H54 (cell line): ENCODE measurements at regions not wholly inside any gene's neighbourhood (a gene's known extent, or its start where the extent isn't known, plus 50 kb on each side); places are given as distances from the start of the nearest gene placed in this dataset.
A peak's percentile ranks its signal among the peaks of the same experiment; 100 is the strongest.
"Not testable (repeated sequence)": the region's sequence is repeated elsewhere in the genome, so short reads cannot be mapped to it uniquely, and the experiment has no call there.

ENCODE experiments used
- DNase-seq: peaks from one replicate; pipeline ENCODE4 v3.0.0; 2011; ENCODE audit warnings: low spot score, mixed read lengths; ENCODE audit not compliant: insufficient read length
- FAIRE-seq: peaks from 3 replicates; lab custom pipeline; 2011; peaks lifted over from hg19 to GRCh38; lab: Jason Lieb, UNC
- POLR2A ChIP-seq: IDR thresholded peaks from 2 replicates; pipeline ENCODE4 v1.6.1; 2011; ENCODE audit warnings: low read depth, mild to moderate bottlenecking, low read length

DNA sequence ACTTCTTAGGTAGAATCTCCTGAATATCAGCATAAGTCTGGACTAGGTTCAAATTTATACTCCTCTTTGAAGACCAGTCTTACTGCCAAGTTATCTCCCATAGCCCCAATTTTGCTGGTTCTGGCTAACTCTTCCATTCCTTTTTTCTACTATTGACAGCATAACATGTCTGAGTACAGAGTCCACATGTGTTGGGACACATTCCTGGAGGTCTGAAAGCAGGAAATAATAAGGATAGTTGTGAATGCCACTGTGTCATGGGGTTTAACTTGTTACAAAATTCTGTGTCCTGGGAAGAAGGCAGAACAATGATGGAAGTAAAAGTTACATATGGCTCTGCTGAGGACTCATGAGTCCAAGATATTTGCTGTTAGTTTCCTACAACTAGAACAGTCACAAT is 57.4 kb upstream of the ZBTB20 start:
- no peak for TF ChIP-seq POLR2A
- no peak for FAIRE-seq
- no peak for DNase-seq

DNA sequence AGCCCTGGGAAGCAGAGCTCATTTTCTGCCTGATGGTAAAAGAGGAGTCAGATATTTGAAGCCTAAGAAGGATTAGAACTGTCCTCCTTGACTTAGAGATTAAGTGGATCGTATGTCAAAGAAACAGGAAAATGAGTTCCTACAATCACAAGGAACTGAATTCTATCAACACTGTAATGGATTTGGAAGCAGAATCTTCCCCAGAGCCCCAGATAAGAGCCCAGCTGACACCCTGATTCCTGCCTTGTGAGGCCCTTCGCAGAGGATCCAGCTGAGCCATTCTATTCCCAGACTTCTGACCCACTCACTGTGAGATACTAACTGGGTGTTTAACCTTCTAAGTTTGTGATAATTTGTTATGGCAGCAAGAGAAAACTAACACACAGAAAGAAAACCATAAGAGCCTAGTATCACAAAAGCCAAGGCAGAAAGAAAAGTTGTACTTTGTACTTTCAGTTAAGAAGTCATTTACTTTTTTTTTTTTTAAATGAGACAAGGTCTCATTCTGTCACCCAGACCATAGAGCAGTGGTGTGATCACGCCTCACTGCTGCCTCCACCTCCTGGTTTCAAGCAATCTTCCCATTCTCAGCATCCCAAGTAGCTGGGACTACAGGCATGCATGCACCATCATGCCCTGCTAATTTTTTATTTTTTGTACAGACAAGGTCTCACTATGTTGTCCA is 61.1 kb upstream of the ZBTB20 start:
- DNase-seq (no peak), FAIRE-seq (no peak)
- TF ChIP-seq POLR2A, result no peak

DNA sequence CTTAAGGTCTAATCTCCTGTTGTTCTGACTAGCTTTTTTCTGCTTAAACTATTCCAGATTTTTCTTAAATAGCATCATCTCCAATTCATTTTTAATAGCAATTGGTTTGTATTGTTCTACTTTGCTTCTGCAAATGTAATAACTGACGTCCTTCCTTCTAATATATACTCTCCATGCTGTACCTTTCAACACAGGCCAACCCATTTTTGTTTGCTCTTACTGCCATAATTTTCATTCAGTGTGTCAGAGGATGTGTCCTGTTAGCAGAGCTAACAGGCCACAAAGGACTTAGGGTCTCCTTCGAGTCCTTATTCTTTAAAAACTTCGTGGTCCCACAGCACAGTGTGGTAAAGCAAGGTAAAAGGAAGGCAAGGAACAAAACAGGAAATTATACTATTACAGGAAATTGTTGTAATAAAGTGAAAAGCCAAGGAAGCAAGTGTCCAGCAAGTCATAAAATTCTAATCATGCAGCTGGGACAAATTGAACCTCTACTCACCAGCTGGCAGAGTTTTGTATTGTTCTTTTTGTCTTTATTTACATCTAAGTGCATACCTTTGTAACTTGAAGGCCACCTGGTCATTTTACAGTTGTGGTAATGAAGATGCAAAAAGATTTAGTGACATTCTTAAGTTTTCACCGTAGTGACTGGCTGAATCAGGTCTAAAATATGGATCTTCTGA is 64.9 kb upstream of the ZBTB20 start:
- no peak for FAIRE-seq
- DNase-seq, result no peak
- TF ChIP-seq POLR2A, result no peak

DNA sequence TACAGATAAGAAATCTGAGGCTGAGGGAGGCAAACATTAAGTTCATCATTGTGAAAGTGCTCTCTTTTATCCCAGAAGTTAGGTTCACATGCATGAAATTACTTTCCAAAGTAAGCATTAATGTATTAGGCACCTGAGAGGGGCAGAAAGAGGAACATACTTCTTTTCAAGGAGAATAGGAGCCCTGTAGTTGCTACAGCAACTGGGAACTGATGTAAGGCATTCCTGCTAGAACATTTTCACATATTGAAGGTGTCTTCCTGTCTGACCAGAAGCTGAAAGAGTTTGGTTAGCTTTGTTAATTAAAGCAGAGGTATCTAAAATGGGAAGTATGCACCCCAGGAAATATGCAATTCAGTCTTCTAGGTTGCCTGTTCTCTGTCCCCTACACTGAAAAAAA is 65.5 kb upstream of the ZBTB20 start:
- TF ChIP-seq POLR2A, result no peak
- no peak for FAIRE-seq
- no peak for DNase-seq

DNA sequence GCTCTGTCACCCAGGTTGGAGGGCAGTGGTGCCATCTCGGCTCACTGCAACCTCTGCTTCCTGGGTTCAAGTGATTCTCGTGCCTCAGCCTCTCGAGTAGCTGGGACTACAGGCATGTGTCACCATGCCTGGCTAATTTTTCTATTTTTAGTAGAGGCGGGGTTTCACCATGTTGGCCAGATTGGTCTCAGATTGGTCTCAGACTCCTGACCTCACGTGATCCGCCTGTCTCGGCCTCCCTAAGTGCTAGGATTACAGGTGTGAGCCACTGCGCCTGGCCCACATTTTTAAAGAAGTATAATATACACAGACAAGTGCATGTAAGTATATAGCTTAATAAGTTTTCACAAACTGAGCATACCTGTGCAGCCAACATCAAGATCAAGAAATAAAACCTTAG is 66.0 kb upstream of the ZBTB20 start:
- not testable (repeated sequence) for FAIRE-seq, DNase-seq

DNA sequence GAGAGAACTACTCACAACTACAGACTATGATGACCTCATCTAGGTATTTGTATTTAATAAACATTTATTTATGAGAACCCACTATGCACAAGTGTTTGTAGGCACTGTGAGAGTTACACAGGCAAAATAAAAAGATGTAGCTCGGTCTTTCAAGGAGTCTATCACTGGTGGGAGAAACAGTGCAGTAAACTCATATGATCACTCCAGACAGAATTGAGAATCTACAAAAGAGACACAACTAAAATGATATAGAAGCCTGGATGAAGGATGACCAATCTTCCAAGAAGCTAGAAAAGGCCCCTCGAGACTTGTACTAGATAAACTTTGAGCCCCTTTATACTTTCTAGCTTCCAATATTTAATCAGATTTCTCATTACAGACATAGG is 70.2 kb upstream of the ZBTB20 start:
- no peak for TF ChIP-seq POLR2A
- DNase-seq (no peak), FAIRE-seq (peak; percentile 6)

DNA sequence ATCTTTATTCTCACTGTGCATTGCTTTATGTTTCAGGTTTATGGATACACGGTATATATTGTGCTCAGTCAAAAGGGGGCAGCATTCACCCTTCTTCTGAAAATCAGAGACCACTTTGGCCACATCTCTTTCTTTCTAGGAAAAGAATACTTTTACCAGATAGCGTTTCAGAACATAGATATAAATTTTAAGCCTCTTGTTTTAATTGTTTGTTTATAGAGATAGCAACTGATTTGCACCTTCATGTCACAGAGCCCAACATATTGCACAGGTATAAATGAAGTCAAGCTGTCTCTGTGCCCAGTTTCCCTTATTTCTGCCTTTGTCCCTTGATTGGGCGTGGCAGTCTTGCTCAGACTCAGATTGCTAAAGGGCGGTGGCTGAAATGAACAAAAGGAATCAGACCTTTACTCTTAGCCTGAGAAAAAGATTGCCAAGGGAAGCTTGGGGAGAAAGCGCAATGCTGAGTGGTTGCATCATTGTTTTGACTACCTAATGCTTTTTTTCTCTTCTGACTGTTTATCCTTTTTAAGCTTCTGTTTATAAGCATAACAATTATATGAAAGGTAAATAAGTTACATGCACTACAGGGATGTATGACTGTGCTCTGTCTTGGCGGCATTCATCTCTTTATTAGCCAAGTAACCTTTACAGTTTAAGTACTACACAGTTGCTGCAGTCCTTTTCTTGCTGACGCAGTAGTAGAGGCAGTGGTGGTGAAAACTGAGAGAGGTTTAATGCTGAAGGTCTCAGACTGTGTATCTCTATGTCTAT is 70.8 kb upstream of the ZBTB20 start:
- peak; percentile 93 for FAIRE-seq
- no peak for TF ChIP-seq POLR2A
- DNase-seq, result peak; percentile 13

DNA sequence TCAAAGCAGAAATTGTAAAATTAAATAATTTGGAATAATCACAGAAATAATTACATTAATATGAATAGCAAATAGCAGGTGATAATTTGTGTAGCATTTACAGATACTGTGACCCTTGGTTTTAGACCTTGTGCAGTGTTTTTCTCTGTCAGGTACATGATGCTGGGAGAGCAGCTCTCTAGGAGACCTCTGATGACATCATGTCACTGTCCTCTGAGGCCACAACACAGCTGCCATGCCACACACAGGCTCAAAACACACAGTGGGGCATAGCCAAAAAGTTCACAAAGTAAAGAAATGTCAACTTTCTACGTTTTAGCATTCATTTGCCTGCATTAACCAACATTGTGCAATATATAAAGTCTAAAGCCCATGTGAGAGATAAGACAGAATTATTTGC is 71.8 kb upstream of the ZBTB20 start:
- FAIRE-seq (peak; percentile 73), DNase-seq (no peak)
- TF ChIP-seq POLR2A, result no peak

DNA sequence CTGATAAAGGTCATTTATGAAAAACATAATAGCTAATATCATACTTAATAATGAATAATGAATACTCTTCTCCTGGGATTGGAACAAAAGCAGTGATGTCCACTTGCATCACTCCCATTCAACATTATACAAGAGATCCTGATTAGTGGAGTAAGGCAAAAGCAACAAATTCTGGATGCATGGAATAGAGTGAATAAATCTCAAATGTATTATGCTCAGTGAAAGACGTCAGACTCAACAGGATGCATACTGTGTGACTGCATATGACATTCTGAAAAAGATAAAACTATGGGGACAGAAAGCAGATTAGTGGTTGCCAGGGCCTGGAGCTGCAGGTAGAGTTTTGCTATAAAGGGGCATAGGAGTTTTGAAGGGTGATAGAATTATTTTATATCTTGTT is 77.6 kb upstream of the ZBTB20 start:
- DNase-seq, result no peak
- no peak for FAIRE-seq
- no peak for TF ChIP-seq POLR2A

DNA sequence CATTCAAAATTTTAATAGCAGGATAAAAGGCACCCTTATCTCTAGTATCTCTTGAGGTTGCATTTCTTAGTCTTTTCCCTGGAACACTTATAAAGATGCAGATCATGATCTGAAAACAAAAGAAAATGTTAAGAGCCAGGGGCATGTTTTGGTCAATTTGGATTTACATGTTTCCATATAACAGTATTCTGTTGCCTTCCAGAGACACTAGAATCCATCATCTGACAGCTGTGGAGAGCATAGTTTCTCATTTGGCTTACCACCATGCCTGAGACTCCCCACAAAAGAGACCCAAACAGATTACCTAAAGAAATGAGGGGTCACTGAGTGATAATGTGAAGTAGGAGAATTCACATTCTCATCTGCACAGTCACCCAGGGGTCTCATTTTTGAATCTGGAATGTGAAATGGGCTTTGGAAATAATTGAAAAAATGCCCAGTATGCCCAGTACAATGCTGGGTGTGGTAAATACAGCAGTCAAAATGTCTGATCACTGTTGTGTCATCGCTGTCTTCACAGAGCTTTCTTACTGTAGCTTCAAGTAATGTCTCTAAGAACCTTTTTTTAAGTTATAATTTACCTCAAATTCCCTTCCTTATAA is 79.9 kb upstream of the ZBTB20 start:
- FAIRE-seq (no peak), DNase-seq (no peak)
- TF ChIP-seq POLR2A, result no peak

DNA sequence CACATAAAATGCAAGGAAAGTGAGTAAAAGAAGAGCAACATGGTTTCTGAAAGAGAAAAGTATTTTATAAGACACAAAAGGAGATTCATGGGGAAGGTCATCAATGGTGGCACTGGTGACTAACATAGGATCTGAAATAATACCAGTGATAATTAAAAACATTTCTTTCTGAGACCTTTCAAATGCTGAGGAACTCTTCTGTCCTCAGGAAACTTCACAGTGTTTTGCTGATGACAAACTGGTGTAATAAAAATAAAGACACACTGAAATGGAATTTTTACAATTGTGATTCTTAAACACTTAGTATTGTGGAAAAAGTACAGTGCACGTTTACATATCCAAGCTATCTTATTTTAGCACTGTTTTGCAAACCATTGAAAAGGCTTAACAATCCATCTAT is 80.4 kb upstream of the ZBTB20 start:
- FAIRE-seq, result no peak
- no peak for TF ChIP-seq POLR2A
- no peak for DNase-seq

DNA sequence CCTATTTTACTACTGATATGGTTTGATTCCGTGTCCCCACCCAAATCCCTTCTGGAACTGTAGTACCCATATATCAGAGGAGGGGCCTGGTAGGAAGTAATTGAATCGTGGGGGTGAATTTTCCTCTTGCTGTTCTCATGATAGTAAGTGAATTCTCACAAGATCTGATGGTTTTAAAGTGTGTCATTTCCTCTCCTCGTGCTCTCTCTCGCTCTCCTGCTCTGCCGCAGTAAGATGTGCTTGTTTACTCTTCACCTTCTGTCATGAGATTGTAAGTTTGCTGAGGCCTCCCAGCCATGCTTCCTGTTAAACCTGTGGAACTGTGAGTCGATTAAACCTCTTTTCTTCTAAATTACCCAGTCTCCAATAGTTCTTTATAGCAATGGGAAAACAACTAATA is 81.2 kb upstream of the ZBTB20 start:
- no peak for FAIRE-seq
- no peak for DNase-seq
- TF ChIP-seq POLR2A, result no peak

DNA sequence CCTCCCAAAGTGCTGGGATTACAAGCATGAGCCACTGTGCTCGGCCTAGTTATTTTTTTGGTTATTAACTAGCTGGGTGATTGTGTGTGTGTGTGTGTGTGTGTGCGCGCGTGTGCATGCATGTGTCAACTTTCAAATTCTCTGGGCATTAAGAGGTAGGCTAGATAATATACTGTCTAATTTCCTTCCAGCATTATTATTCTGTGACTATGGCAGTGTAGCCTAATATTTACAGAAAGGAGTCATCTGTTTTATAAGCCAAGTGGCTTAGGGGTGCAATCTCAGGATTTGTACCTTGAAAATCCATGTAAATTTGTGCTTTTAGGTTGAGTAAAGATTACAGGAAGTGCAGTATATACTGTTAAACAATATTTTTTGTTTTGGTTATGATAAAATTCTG is 85.1 kb upstream of the ZBTB20 start:
- DNase-seq (no peak), FAIRE-seq (no peak)
- TF ChIP-seq POLR2A, result no peak

DNA sequence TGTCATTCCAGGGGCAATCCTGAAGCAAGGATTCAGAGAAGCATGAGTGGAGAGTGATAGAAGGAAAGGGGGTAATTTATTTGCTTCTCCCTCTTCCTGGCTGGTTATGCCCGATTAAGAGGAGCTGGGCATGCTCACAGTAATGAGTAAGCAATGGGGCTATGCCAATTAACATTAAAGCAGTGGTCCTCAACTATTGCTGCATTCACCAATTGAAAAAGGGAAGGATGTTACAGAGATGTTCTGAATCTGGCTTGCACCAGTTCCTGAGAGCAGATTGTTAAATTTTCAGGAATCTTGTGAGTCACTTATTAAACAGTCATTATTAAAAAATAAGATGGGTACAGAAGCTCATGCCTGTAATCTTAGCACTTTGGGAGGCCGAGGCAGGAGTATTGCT is 85.9 kb upstream of the ZBTB20 start:
- FAIRE-seq (no peak), DNase-seq (no peak)
- TF ChIP-seq POLR2A, result no peak
